Daoy (cell line): ENCODE measurements at regions not wholly inside any gene's neighbourhood (a gene's known extent, or its start where the extent isn't known, plus 50 kb on each side); places are given as distances from the start of the nearest gene placed in this dataset.

Experiments
- DNase-seq: peaks from one replicate; pipeline ENCODE4 v3.0.0-alpha.2; 2015; ENCODE audit warnings: low read depth

DNA sequence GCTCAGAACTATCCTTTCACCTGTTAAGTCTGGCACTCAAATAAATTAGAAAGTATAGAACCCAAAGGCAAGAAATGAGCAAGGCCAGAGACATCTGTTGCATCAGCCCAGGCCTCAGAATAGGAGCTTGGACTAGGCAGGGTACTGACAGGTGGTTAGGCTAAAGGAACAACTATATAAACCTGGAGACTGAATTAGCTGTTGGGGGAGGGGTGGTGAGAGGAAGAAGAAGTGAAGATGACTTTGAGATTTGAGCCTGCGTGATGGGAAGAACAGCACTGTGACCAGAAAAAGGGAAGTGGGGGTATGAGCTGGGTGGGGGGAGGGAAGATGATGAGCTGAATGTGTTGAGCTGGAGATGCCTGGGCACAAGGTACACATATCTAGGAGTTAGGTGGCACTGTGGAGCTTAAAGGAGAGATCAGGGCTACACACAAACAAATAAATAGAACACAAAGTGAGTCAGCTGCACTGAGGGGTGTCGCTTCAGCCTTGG lies 244.7 kb downstream of the PTEN start:
- DNase-seq, result no peak

DNA sequence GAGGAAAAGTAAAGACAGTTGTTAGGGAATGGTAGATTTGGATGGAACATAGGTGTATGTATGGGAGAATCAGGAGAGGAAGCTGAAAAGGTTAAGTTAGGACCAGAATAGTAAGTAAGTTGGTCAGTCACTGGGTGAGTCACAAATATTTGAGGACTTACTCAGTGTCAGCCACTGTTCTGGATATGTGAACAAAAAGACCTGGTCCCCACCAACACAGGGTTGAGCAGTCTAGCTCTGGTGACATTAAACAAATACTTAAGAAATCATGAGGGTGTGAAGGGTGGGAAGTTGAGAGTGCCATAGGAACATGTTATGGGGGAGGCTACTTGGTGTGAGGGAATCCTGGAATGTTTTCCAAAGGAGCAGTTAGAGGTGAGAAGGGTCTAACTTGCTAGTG lies 246.9 kb downstream of the PTEN start:
- peak; percentile 57 for DNase-seq

- DNase-seq, result no peak
Observed at GRCh38 chr10:88110822-88111221, 247.4 kb downstream of the PTEN start.

DNA sequence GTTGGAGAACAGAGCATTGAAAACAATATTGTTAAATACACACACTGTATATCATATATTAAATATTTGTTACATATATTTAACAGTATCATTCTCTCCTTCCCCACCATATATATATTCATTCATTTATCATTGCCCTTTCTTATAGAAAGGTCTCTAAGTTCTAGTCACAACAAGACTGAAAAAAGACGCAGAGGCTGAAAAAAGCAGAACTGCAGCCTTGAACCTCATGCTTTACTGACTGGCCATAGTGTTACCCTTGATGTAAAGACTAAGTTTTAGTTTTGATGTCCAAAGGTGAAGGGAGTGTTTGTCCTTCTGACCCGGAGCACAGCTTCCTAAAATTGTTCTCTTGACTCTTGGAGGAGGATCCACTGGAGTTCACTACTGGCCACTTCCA lies 247.9 kb downstream of the PTEN start:
- no peak for DNase-seq

- no peak for DNase-seq
Observed at GRCh38 chr10:88113232-88113631, 249.8 kb downstream of the PTEN start.

GRCh38 chr10:88113657-88114272 lies 250.3 kb downstream of the PTEN start:
- DNase-seq, result no peak

DNA sequence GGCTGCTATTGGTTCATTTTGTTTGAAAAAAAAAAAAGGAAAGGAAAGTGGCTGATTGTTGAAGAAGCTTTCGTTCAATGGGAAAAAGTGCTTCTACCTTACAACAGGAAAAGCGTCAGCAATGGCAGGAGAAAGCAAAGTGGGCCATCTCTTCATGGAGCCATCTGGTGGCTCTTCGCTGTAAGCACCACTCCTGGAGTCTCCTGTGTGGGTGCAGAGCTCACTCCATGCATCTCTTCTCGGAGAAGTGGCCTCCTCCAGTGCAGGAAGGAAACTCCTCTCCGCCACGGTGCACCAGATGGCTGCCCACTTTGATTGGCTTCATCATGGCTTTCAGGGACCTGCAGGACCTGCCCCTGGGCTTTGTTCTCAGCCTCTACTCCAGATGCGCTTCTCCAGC lies 250.9 kb downstream of the PTEN start:
- peak; percentile 38 for DNase-seq

- DNase-seq, result no peak
Observed at GRCh38 chr10:88115407-88115806, 252.0 kb downstream of the PTEN start.

DNA sequence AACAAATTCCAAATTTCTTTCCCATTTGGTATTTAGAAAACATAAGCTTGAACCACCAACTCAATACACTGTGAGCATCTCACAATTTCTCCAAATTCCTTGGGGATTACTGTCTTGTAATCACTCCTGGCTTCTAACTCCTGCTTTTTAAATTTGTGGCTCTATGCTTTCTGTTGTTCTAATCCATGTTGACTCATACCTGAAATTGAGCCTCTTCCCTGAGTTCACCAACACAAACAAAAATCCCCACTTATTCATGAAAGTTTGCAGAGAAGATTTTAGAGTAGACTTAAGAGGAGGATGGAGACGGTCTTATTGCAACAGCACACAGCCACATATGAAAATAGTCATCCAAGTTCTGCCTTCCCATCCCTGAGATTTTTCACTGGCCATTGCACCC lies 252.5 kb downstream of the PTEN start:
- peak; percentile 22 for DNase-seq

- DNase-seq, result no peak
Observed at GRCh38 chr10:88116481-88116880, 253.1 kb downstream of the PTEN start.

DNA sequence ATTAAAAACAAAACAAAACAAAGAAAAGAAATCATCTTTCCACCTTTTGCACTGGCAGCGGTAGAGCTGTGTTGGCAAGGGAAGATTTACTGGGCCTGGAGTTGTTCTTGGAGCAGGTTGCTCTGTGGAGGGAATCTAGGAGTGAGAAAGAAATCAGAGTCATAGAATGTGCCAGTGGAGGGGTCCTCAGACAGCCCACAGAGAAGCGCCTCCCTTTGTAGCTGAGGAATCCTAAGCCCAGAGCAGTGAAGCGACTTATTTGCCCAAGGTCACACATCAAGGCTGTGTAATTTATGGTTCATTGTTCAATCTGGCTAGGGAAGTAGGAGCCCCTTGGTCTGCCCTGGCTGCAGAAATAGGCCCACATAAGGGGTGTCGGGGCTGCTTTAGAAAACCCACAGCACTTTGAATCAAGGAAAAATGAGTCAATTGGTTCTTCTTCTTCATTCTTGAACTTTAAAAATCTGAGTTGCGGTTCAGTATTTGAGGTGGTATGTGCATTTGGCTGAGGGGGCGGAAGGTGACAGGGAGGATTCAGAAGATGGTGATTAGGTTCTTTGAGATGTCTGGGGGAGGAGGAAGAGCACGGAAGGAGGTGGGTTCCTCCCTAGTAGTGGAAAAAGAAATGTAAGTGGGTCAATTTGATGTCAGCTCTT lies 253.7 kb downstream of the PTEN start:
- DNase-seq, result no peak

DNA sequence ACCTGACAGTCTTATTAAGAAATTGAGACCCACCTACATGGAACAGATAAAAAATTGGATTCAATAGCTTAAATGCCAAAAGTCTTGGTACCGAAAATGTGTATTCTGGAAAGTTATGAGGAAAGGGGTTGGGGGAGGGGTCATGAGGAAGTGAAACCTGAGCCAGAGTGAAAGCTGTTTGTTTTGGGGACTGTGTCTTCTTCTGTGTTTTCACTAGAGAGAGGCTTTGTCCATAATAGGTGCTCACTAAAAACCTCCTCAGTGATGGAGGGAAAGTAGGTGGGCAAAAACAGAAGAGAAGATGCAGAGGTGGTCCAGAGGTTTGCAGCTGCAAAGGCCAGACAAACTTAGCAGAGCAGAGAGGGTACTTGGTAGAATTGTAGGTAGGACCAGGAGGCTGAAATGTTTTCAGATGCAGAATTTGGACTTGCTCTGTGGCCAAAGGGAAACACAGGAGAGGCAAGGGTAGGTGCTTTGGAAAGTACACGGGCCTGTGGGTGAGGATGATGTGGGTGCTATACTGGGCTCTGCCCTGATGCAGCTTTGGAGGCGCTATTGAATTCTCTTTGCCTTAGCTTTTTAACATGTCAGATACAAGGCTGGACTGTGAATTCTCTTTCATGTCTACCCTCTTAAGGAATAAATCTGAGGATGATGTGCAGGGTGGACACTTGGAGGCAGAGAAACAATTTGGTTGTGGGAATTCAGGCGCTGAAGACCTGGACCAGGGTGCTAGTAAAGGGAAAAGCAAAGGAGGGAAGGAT lies 254.6 kb downstream of the PTEN start:
- no peak for DNase-seq

DNA sequence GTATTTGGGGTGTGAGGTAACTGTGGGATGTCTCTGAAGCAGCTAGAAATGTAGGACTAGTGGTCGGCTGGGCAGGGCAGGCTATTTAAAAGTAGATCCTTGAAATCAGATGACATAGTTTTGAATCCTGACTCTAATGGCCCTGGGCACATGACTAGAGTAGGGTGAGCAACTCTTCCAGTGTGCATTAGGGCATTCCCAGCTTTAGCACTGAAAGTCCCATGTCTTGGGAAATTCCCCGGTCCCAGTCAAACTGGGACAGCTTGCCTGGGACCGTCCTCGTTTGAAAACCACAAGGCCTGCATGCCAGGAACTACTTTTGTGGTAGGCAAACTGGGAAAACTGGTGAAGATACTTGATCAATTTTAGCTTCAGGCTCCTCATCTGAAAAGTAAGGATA lies 255.3 kb downstream of the PTEN start:
- no peak for DNase-seq

DNA sequence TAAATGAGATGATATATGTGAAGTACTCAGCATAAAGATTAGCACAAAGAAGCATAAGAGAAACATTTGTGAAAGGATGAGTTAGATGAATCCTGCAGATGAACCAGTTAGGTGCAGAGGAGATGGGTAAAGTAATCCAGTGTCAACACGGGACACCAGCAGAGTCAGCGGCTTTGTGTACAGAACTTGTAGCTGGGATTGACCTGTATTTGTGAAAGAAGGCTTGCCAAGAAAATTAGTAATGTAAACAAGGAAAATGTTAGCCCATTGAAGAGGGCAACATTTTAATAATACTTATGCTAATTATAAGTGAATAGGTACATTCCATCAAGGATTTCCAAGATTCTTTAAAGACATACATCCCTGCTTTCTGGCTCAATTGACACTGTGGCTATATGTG lies 255.7 kb downstream of the PTEN start:
- DNase-seq, result no peak

- no peak for DNase-seq
Observed at GRCh38 chr10:88120075-88120474, 256.6 kb downstream of the PTEN start.

GRCh38 chr10:88120599-88121333 lies 257.3 kb downstream of the PTEN start:
- DNase-seq, result no peak

GRCh38 chr10:88121361-88121760 lies 257.9 kb downstream of the PTEN start:
- DNase-seq, result no peak

GRCh38 chr10:88122145-88122544 lies 258.7 kb downstream of the PTEN start:
- DNase-seq, result no peak

DNA sequence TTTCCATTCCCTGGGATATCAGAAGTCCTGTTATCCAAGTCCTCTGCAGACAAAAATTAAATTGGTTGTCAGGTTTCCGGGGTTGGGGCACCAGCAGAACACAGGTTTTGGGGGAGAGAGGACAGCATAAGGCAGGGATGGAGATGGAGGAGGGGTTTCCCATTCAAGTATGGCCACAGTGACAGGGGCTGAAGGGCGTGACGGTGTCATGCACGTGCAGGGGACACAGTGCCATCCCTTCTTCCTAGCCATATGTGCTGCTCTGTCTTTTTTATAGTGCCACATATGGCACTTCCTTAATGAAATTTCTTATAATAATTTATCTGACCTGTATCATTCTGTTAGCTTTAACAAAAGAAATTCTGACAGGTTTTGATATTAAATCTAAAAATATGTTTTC lies 259.2 kb downstream of the PTEN start:
- DNase-seq, result no peak

- DNase-seq, result no peak
Observed at GRCh38 chr10:88125766-88126165, 262.3 kb downstream of the PTEN start.

- DNase-seq, result no peak
Observed at GRCh38 chr10:88126699-88127098, 263.3 kb downstream of the PTEN start.

DNA sequence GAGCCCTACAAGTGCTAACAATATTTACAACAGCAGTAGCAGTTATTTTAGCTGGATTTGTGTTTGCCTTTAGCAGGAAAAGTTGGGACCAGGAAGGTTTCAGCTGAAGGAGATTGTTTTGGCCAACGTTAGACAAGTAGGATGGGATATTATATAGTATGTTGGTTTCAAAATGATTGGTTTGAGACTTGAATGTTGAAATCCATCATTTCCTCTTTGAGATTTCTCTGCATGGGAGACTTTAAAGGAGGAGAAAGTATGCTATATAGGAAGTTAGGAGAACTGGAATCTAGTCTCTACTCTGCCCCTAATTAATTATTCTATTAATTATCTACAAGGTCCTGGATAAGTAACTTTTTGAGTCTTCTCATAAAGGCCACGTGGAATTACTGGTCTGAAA lies 263.8 kb downstream of the PTEN start:
- DNase-seq, result no peak
